ENCODE measurements at regions not wholly inside any gene's neighbourhood (a gene's known extent, or its start where the extent isn't known, plus 50 kb on each side); places are given as distances from the start of the nearest gene placed in this dataset.

DNA sequence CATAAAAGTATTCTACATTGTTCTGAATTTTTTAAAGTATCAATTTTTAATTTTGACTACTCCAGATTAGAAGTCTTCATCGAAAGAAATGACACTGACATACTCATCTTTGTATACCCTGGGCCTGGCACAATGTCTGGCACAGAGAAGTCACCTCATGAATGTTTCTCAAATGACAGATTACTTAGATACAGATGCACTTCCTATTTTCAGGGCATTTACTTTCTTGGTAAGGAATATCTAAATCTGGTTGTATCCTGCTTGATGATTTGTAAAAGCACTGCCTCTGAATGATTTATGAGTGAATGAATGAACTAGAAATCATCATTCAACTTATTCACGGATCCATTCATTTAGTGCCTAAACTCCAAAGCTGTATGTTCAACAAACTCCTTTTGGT is 1784.7 kb downstream of the LRRC4C start:
- TF ChIP-seq, protein P1, sequence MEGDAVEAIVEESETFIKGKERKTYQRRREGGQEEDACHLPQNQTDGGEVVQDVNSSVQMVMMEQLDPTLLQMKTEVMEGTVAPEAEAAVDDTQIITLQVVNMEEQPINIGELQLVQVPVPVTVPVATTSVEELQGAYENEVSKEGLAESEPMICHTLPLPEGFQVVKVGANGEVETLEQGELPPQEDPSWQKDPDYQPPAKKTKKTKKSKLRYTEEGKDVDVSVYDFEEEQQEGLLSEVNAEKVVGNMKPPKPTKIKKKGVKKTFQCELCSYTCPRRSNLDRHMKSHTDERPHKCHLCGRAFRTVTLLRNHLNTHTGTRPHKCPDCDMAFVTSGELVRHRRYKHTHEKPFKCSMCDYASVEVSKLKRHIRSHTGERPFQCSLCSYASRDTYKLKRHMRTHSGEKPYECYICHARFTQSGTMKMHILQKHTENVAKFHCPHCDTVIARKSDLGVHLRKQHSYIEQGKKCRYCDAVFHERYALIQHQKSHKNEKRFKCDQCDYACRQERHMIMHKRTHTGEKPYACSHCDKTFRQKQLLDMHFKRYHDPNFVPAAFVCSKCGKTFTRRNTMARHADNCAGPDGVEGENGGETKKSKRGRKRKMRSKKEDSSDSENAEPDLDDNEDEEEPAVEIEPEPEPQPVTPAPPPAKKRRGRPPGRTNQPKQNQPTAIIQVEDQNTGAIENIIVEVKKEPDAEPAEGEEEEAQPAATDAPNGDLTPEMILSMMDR (IDR thresholded peaks at IDR 0.05): no peak
- TF ChIP-seq EZH2 (IDR thresholded peaks at IDR 0.05) (no peak), EZH2phosphoT487 (IDR thresholded peaks at IDR 0.05) (no peak)

Measured in neural progenitor cell (in vitro differentiated cells).